ENCODE measurements at regions not wholly inside any gene's neighbourhood (a gene's known extent, or its start where the extent isn't known, plus 50 kb on each side); places are given as distances from the start of the nearest gene placed in this dataset.
"Not testable (repeated sequence)": the region's sequence is repeated elsewhere in the genome, so short reads cannot be mapped to it uniquely, and the experiment has no call there.

- ATAC-seq (ENCODE audit: low FRiP score); H3K27ac ChIP-seq (ENCODE audit: low read depth in 1 of 2, low read length in 2 of 2); H3K27me3 ChIP-seq (ENCODE audit: control insufficient read depth in 1 of 2, insufficient read depth in 2 of 2, low read length in 1 of 2); intact Hi-C loops (cut with DNase I); H3K4me3 ChIP-seq (ENCODE audit: low read length in 2 of 2); H3K36me3 ChIP-seq (ENCODE audit: control insufficient read depth in 1 of 2, insufficient read depth in 2 of 2, low read length in 1 of 2); H3K9me3 ChIP-seq (ENCODE audit: control insufficient read depth, low read length); H3K4me1 ChIP-seq (ENCODE audit: control insufficient read depth in 1 of 2, insufficient read depth in 2 of 2, low read length in 2 of 2): not testable (repeated sequence)
- WGBS, 2 donors = 69 to 75% methylated on average over 15 of the region's 15 CpGs
- DNase-seq = peak in 1 of 2 donors; percentile 74
Measured at GRCh38 chr4:49516096-49516495, 530.0 kb downstream of the CWH43 start.

- peak in 1 of 2 donors; percentile 62 for DNase-seq
- Histone ChIP-seq H3K4me3 (ENCODE audit: low read length in 2 of 2) (no peak overlapping the region), H3K27ac (ENCODE audit: low read depth in 1 of 2, low read length in 2 of 2) (no peak overlapping the region), H3K4me1 (ENCODE audit: control insufficient read depth in 1 of 2, insufficient read depth in 2 of 2, low read length in 2 of 2) (no peaks in the 10 kb centered on the region), H3K9me3 (ENCODE audit: control insufficient read depth, low read length) (no peaks in the 10 kb centered on the region), H3K27me3 (ENCODE audit: control insufficient read depth in 1 of 2, insufficient read depth in 2 of 2, low read length in 1 of 2) (no peaks in the 10 kb centered on the region), H3K36me3 (ENCODE audit: control insufficient read depth in 1 of 2, insufficient read depth in 2 of 2, low read length in 1 of 2) (no peaks in the 10 kb centered on the region)
- WGBS, 2 donors = 63 to 67% methylated on average over 15 of the region's 15 CpGs
- intact Hi-C loops (cut with DNase I) = no loop called here
- ATAC-seq (ENCODE audit: low FRiP score) = no peak
Measured at GRCh38 chr4:49516796-49517195, 530.7 kb downstream of the CWH43 start.

- intact Hi-C loops (cut with DNase I); H3K27me3 ChIP-seq (ENCODE audit: control insufficient read depth in 1 of 2, insufficient read depth in 2 of 2, low read length in 1 of 2); H3K9me3 ChIP-seq (ENCODE audit: control insufficient read depth, low read length); H3K4me1 ChIP-seq (ENCODE audit: control insufficient read depth in 1 of 2, insufficient read depth in 2 of 2, low read length in 2 of 2); DNase-seq; ATAC-seq (ENCODE audit: low FRiP score); H3K27ac ChIP-seq (ENCODE audit: low read depth in 1 of 2, low read length in 2 of 2); H3K36me3 ChIP-seq (ENCODE audit: control insufficient read depth in 1 of 2, insufficient read depth in 2 of 2, low read length in 1 of 2); H3K4me3 ChIP-seq (ENCODE audit: low read length in 2 of 2): not testable (repeated sequence)
- WGBS, 2 donors = 79 to 88% methylated on average over 20 to 22 of the region's 23 CpGs
Measured at GRCh38 chr4:49517485-49518205, 531.6 kb downstream of the CWH43 start.

GRCh38 chr4:49519150-49520035, 533.3 kb downstream of the CWH43 start:
- 66 to 71% methylated on average over 32 to 44 of the region's 48 CpGs for WGBS, 2 donors
- ATAC-seq (ENCODE audit: low FRiP score); intact Hi-C loops (cut with DNase I): not testable (repeated sequence)

GRCh38 chr4:49523816-49524765, 538.0 kb downstream of the CWH43 start:
- ATAC-seq (ENCODE audit: low FRiP score); H3K4me3 ChIP-seq (ENCODE audit: low read length in 2 of 2); intact Hi-C loops (cut with DNase I); H3K9me3 ChIP-seq (ENCODE audit: control insufficient read depth, low read length); H3K4me1 ChIP-seq (ENCODE audit: control insufficient read depth in 1 of 2, insufficient read depth in 2 of 2, low read length in 2 of 2); H3K27ac ChIP-seq (ENCODE audit: low read depth in 1 of 2, low read length in 2 of 2); H3K36me3 ChIP-seq (ENCODE audit: control insufficient read depth in 1 of 2, insufficient read depth in 2 of 2, low read length in 1 of 2); H3K27me3 ChIP-seq (ENCODE audit: control insufficient read depth in 1 of 2, insufficient read depth in 2 of 2, low read length in 1 of 2): not testable (repeated sequence)
- 69 to 72% methylated on average over 37 to 52 of the region's 55 CpGs for WGBS, 2 donors
- DNase-seq = peak in 1 of 2 donors; percentile 69

More at GRCh38 chr4:49519150-49520035, 533.3 kb downstream of the CWH43 start:
- DNase-seq = peak in 1 of 2 donors; percentile 54
- H3K36me3 ChIP-seq (ENCODE audit: control insufficient read depth in 1 of 2, insufficient read depth in 2 of 2, low read length in 1 of 2); H3K9me3 ChIP-seq (ENCODE audit: control insufficient read depth, low read length); H3K27ac ChIP-seq (ENCODE audit: low read depth in 1 of 2, low read length in 2 of 2); H3K4me3 ChIP-seq (ENCODE audit: low read length in 2 of 2); H3K4me1 ChIP-seq (ENCODE audit: control insufficient read depth in 1 of 2, insufficient read depth in 2 of 2, low read length in 2 of 2); H3K27me3 ChIP-seq (ENCODE audit: control insufficient read depth in 1 of 2, insufficient read depth in 2 of 2, low read length in 1 of 2): not testable (repeated sequence)

GRCh38 chr4:49558916-49559676, 573.0 kb downstream of the CWH43 start:
- DNase-seq; H3K27ac ChIP-seq (ENCODE audit: low read depth in 1 of 2, low read length in 2 of 2); H3K36me3 ChIP-seq (ENCODE audit: control insufficient read depth in 1 of 2, insufficient read depth in 2 of 2, low read length in 1 of 2); intact Hi-C loops (cut with DNase I); H3K4me3 ChIP-seq (ENCODE audit: low read length in 2 of 2); H3K9me3 ChIP-seq (ENCODE audit: control insufficient read depth, low read length); H3K4me1 ChIP-seq (ENCODE audit: control insufficient read depth in 1 of 2, insufficient read depth in 2 of 2, low read length in 2 of 2); H3K27me3 ChIP-seq (ENCODE audit: control insufficient read depth in 1 of 2, insufficient read depth in 2 of 2, low read length in 1 of 2); ATAC-seq (ENCODE audit: low FRiP score): not testable (repeated sequence)
- WGBS, 2 donors = 48 to 54% methylated on average over 4 to 5 of the region's 5 CpGs

GRCh38 chr4:49560131-49560816, 574.2 kb downstream of the CWH43 start:
- H3K27me3 ChIP-seq (ENCODE audit: control insufficient read depth in 1 of 2, insufficient read depth in 2 of 2, low read length in 1 of 2); DNase-seq; ATAC-seq (ENCODE audit: low FRiP score); H3K4me3 ChIP-seq (ENCODE audit: low read length in 2 of 2); H3K4me1 ChIP-seq (ENCODE audit: control insufficient read depth in 1 of 2, insufficient read depth in 2 of 2, low read length in 2 of 2); H3K27ac ChIP-seq (ENCODE audit: low read depth in 1 of 2, low read length in 2 of 2); H3K9me3 ChIP-seq (ENCODE audit: control insufficient read depth, low read length); H3K36me3 ChIP-seq (ENCODE audit: control insufficient read depth in 1 of 2, insufficient read depth in 2 of 2, low read length in 1 of 2); intact Hi-C loops (cut with DNase I): not testable (repeated sequence)
- WGBS, 2 donors = 65 to 67% methylated on average over 3 to 6 of the region's 9 CpGs
